ENCODE measurements at regions not wholly inside any gene's neighbourhood (a gene's known extent, or its start where the extent isn't known, plus 50 kb on each side); places are given as distances from the start of the nearest gene placed in this dataset.

DNA sequence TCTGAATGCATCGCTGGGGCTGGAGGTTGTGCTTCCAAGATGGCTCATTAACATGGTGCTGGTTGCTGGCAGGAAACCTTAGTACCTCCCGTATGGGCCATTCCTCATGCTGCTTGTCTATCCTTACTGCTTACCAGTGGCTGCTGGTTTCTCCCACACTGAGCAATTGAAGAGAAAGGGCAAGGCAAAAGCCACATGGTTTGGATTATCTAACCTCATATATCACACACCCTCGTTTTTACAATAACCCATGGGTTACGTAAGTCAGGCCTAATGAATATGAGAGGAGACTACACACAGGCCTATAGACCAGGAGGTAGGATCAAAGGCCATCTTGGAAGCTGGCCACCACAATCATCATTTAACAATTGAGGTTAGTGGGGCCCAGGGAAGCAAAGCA lies 141.8 kb upstream of the EDNRA start:
- Mint-ChIP-seq H3K4me3 (no peak overlapping the region), H3K27me3 (ENCODE audit: low read depth) (no peaks in the 10 kb centered on the region), H3K36me3 (no peaks in the 10 kb centered on the region), H3K4me1 (peaks cover 15% of the 10 kb centered on the region), H3K27ac (no peak overlapping the region), H3K9me3 (peaks cover 11% of the 10 kb centered on the region; the same call in 1 of the 2 replicates)
- no peak for TF ChIP-seq SMAD4 (CRISPR knock-in tag; IDR thresholded peaks at IDR 0.05)
- TF ChIP-seq, protein P1, sequence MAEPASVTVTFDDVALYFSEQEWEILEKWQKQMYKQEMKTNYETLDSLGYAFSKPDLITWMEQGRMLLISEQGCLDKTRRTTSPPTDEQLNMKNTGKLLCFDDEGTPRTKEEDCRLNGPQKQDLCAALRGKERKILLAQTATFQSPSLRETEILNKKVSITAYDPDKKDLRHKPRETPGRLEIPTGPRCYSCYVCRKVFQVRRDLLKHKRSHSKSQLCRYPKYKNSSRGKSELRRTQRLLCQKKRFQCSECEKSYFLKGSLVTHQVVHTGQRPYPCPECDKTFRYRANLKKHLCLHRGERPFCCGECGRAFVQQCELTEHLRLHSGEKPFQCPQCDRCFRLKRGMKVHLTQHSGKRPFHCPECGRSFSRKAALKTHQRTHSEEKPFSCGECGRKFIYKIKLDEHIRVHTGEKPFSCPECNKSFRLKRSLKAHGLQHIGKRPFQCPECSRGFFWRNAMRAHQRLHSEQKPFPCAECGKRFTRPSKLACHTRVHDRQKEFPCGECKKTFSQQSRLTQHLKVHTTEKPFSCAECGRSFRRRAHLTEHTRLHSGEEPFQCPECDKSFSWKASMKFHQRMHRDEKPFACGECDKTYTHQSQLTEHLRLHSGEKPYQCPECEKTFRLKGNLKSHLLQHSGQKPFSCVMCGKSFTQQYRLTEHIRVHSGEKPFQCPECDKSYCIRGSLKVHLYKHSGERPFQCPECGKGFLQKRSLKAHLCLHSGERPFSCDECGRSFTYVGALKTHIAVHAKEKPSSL (CRISPR knock-in tag; conservative IDR thresholded peaks at IDR 0.05) = no peak
- TF ChIP-seq HMGA2 (CRISPR knock-in tag; IDR thresholded peaks at IDR 0.05) = no peak
- TF ChIP-seq GTF2I (CRISPR knock-in tag; conservative IDR thresholded peaks at IDR 0.05) = no peak
- TF ChIP-seq KAT7 (CRISPR knock-in tag; IDR thresholded peaks at IDR 0.05; ENCODE audit: borderline replicate concordance) = no peak
- TF ChIP-seq, protein P2, sequence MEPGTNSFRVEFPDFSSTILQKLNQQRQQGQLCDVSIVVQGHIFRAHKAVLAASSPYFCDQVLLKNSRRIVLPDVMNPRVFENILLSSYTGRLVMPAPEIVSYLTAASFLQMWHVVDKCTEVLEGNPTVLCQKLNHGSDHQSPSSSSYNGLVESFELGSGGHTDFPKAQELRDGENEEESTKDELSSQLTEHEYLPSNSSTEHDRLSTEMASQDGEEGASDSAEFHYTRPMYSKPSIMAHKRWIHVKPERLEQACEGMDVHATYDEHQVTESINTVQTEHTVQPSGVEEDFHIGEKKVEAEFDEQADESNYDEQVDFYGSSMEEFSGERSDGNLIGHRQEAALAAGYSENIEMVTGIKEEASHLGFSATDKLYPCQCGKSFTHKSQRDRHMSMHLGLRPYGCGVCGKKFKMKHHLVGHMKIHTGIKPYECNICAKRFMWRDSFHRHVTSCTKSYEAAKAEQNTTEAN (CRISPR knock-in tag; IDR thresholded peaks at IDR 0.05) = no peak
- TF ChIP-seq, protein P3, sequence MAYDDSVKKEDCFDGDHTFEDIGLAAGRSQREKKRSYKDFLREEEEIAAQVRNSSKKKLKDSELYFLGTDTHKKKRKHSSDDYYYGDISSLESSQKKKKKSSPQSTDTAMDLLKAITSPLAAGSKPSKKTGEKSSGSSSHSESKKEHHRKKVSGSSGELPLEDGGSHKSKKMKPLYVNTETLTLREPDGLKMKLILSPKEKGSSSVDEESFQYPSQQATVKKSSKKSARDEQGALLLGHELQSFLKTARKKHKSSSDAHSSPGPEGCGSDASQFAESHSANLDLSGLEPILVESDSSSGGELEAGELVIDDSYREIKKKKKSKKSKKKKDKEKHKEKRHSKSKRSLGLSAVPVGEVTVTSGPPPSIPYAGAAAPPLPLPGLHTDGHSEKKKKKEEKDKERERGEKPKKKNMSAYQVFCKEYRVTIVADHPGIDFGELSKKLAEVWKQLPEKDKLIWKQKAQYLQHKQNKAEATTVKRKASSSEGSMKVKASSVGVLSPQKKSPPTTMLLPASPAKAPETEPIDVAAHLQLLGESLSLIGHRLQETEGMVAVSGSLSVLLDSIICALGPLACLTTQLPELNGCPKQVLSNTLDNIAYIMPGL (CRISPR knock-in tag; IDR thresholded peaks at IDR 0.05) = no peak
- TF ChIP-seq ZNF121 (CRISPR knock-in tag; IDR thresholded peaks at IDR 0.05) = no peak
- no peak for TF ChIP-seq TP53 (CRISPR knock-in tag; IDR thresholded peaks at IDR 0.05)
- TF ChIP-seq, protein P4, sequence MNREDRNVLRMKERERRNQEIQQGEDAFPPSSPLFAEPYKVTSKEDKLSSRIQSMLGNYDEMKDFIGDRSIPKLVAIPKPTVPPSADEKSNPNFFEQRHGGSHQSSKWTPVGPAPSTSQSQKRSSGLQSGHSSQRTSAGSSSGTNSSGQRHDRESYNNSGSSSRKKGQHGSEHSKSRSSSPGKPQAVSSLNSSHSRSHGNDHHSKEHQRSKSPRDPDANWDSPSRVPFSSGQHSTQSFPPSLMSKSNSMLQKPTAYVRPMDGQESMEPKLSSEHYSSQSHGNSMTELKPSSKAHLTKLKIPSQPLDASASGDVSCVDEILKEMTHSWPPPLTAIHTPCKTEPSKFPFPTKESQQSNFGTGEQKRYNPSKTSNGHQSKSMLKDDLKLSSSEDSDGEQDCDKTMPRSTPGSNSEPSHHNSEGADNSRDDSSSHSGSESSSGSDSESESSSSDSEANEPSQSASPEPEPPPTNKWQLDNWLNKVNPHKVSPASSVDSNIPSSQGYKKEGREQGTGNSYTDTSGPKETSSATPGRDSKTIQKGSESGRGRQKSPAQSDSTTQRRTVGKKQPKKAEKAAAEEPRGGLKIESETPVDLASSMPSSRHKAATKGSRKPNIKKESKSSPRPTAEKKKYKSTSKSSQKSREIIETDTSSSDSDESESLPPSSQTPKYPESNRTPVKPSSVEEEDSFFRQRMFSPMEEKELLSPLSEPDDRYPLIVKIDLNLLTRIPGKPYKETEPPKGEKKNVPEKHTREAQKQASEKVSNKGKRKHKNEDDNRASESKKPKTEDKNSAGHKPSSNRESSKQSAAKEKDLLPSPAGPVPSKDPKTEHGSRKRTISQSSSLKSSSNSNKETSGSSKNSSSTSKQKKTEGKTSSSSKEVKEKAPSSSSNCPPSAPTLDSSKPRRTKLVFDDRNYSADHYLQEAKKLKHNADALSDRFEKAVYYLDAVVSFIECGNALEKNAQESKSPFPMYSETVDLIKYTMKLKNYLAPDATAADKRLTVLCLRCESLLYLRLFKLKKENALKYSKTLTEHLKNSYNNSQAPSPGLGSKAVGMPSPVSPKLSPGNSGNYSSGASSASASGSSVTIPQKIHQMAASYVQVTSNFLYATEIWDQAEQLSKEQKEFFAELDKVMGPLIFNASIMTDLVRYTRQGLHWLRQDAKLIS (CRISPR knock-in tag; IDR thresholded peaks at IDR 0.05; ENCODE audit: borderline replicate concordance) = no peak
- TF ChIP-seq MXD4 (CRISPR knock-in tag; IDR thresholded peaks at IDR 0.05; ENCODE audit: borderline replicate concordance) = no peak
- TF ChIP-seq ZNF317 (CRISPR knock-in tag; IDR thresholded peaks at IDR 0.05; ENCODE audit: borderline replicate concordance, low read depth) = no peak
- TF ChIP-seq, protein P5, sequence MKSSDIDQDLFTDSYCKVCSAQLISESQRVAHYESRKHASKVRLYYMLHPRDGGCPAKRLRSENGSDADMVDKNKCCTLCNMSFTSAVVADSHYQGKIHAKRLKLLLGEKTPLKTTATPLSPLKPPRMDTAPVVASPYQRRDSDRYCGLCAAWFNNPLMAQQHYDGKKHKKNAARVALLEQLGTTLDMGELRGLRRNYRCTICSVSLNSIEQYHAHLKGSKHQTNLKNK (CRISPR knock-in tag; IDR thresholded peaks at IDR 0.05) = no peak
- TF ChIP-seq FOXK1 (CRISPR knock-in tag; IDR thresholded peaks at IDR 0.05) = no peak
- CTCF ChIA-PET = interaction anchor here (0.5 kb wide), 1 partner anchor 707 kb away, joined by 3 read pairs; no protein-coding TSS in a partner anchor
- ATAC-seq (no peak), DNase-seq (ENCODE audit: low spot score) (no peak)
- POLR2A ChIA-PET = no interaction called here

DNA sequence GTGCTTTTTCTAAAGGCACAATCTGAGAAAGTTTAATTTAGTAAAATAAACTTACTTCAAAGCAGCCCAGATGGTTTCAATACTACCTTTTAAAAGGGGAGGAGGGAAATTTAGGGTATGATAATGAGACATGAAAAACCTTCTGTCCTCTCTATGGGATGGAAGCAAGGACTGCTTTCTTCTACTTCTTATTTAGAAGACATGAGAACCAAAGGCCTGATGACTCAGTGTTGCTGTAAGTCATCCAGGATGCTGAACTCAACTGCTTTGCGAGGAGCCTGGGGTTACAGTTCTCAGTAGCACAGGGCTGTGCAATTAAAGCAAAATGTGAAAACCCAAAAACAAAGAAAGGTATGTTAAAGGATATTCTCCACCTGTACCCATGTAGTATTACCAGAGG lies 140.8 kb upstream of the EDNRA start:
- H3K9me3 Mint-ChIP-seq = peaks cover 11% of the 10 kb centered on the region; the same call in 1 of the 2 replicates

More for the DNA sequence above, 140.8 kb upstream of the EDNRA start:
- H3K4me1 Mint-ChIP-seq = peaks cover 15% of the 10 kb centered on the region
- TF ChIP-seq OVOL2 (CRISPR knock-in tag; IDR thresholded peaks at IDR 0.05; ENCODE audit: borderline replicate concordance) (no peak), ETV6 (CRISPR knock-in tag; IDR thresholded peaks at IDR 0.05) (no peak), NFATC4 (CRISPR knock-in tag; IDR thresholded peaks at IDR 0.05) (no peak), ZNF121 (CRISPR knock-in tag; IDR thresholded peaks at IDR 0.05) (no peak)
- DNase-seq (ENCODE audit: low spot score) (no peak), ATAC-seq (no peak)
- POLR2A ChIA-PET = no interaction called here
- no peak overlapping the region for H3K4me3 Mint-ChIP-seq
- no peaks in the 10 kb centered on the region for H3K27me3 Mint-ChIP-seq (ENCODE audit: low read depth)
- H3K36me3 Mint-ChIP-seq = no peaks in the 10 kb centered on the region
- CTCF ChIA-PET = no interaction called here
- H3K27ac Mint-ChIP-seq = no peak overlapping the region

Data from WTC11 (cell line).